SK-N-SH (cell line): ENCODE measurements at regions not wholly inside any gene's neighbourhood (a gene's known extent, or its start where the extent isn't known, plus 50 kb on each side); places are given as distances from the start of the nearest gene placed in this dataset.

Source experiments
- CTCF ChIA-PET: fragments of 300-600, 350-600 bp; formaldehyde crosslinking; extraction: SDS; loops from one replicate; lab custom pipeline; 2021; lab: Yijun Ruan, JAX
- POLR2A ChIA-PET: fragments of 350-600 bp; sonication (Branson Sonifier 250); formaldehyde crosslinking; extraction: SDS; loops from one replicate; lab custom pipeline; 2020; ENCODE audit warnings: antibody characterized with exemption, inconsistent platforms; lab: Yijun Ruan, JAX
- DNase-seq: peaks from one replicate; pipeline ENCODE4 v3.0.0; 2012
- H2AFZ ChIP-seq: fragments of 200-600 bp; sonication (generic); 2 replicates; pipeline ENCODE4 v1.8.1; 2016; ENCODE audit warnings: antibody characterized with exemption, mild to moderate bottlenecking, low read depth
- H3F3A ChIP-seq: fragments of 200-600 bp; sonication (generic); replicated peaks from 2 replicates; pipeline ENCODE3; 2016; ENCODE audit warnings: antibody characterized with exemption, mild to moderate bottlenecking; ENCODE audit not compliant: insufficient read depth
- H3K27ac ChIP-seq, 2 experiments: fragments of 200-500 bp in 1 of 2; fragments of 200-600 bp in 1 of 2; sonication (Bioruptor generic) in 1 of 2; sonication (generic), shearing (Covaris generic) in 1 of 2; 2 replicates each; pipeline versions ENCODE4 v1.5.1 to v1.6.1; 2014 to 2016; ENCODE audit warnings: low read depth in 2 of 2, inconsistent platforms in 1 of 2, low read length in 1 of 2, mild to moderate bottlenecking in 1 of 2, mixed read lengths in 1 of 2
- H3K27me3 ChIP-seq: fragments of 200-600 bp; sonication (generic), shearing (Covaris generic); 2 replicates; pipeline ENCODE4 v1.6.1; 2016; ENCODE audit warnings: mixed run types; ENCODE audit not compliant: insufficient read depth
- H3K36me3 ChIP-seq, 2 experiments: fragments of 200-500 bp in 1 of 2; fragments of 200-600 bp in 1 of 2; sonication (Bioruptor generic) in 1 of 2; sonication (generic) in 1 of 2; replicated peaks in 1 of 2; 2 replicates each; pipeline versions ENCODE3 to v1.5.1; 2014 to 2016; ENCODE audit warnings: low read length in 1 of 2, mild to moderate bottlenecking in 1 of 2; ENCODE audit not compliant: insufficient read depth in 2 of 2, control insufficient read depth in 1 of 2
- H3K4me1 ChIP-seq, 2 experiments: fragments of 200-500 bp in 1 of 2; fragments of 200-600 bp in 1 of 2; sonication (Bioruptor generic) in 1 of 2; sonication (generic), shearing (Covaris generic) in 1 of 2; 2 replicates each; pipeline versions ENCODE4 v1.5.1 to v1.6.1; 2014 to 2016; ENCODE audit warnings: low read depth in 1 of 2, low read length in 1 of 2, mixed run types in 1 of 2; ENCODE audit not compliant: insufficient read depth in 2 of 2, control insufficient read depth in 1 of 2
- H3K4me2 ChIP-seq: fragments of 200-600 bp; sonication (generic), shearing (Covaris generic); 2 replicates; pipeline ENCODE4 v1.6.1; 2017; ENCODE audit warnings: mixed run types
- H3K4me3 ChIP-seq, 2 experiments: fragments of 200-500 bp in 1 of 2; fragments of 200-600 bp in 1 of 2; sonication (Bioruptor generic) in 1 of 2; sonication (generic), shearing (Covaris generic) in 1 of 2; 2 replicates each; pipeline versions ENCODE4 v1.5.1 to v1.8.1; 2014 to 2016; ENCODE audit warnings: low read depth in 2 of 2, inconsistent platforms in 1 of 2, low read length in 1 of 2, mild to moderate bottlenecking in 1 of 2, mixed read lengths in 1 of 2, moderate library complexity in 1 of 2
- H3K79me2 ChIP-seq: fragments of 200-600 bp; sonication (generic); 2 replicates; pipeline ENCODE4 v1.8.1; 2017; ENCODE audit warnings: mild to moderate bottlenecking; ENCODE audit not compliant: insufficient read depth
- H3K9ac ChIP-seq: fragments of 200-600 bp; sonication (generic); 2 replicates; pipeline ENCODE4 v1.6.1; 2017; ENCODE audit warnings: mixed run types
- H3K9me2 ChIP-seq: fragments of 200-600 bp; sonication (generic); 2 replicates; pipeline ENCODE4 v1.6.1; 2017; ENCODE audit warnings: mixed run types
- H3K9me3 ChIP-seq: fragments of 200-600 bp; sonication (generic); 2 replicates; pipeline ENCODE4 v1.6.1; 2017; ENCODE audit warnings: mixed run types, mild to moderate bottlenecking, moderate library complexity
- H4K20me1 ChIP-seq: fragments of 200-600 bp; sonication (generic); 2 replicates; pipeline ENCODE4 v1.6.1; 2017; ENCODE audit warnings: mild to moderate bottlenecking, mixed run types; ENCODE audit not compliant: insufficient read depth
- CHD2 ChIP-seq: fragments of 150-350 bp; IDR thresholded peaks from 2 replicates; pipeline ENCODE4 v1.6.1; 2018; ENCODE audit warnings: low read length; ENCODE audit not compliant: partially characterized antibody
- ELF1 ChIP-seq: IDR thresholded peaks from 2 replicates; pipeline ENCODE4 v1.4.0; 2012
- EZH2phosphoT487 ChIP-seq: fragments of 200-600 bp; sonication (generic); IDR thresholded peaks from 2 replicates; pipeline ENCODE4 v1.6.1; 2017; ENCODE audit warnings: low read depth, mixed run types, mild to moderate bottlenecking, antibody characterized with exemption, moderate library complexity, borderline replicate concordance
- GATA2 ChIP-seq: sonication (generic); formaldehyde crosslinking; IDR thresholded peaks from 2 replicates; pipeline ENCODE4 v1.5.0; 2020; ENCODE audit warnings: mild to moderate bottlenecking, missing genetic modification reagents
- IRF3 ChIP-seq: fragments of 150-350 bp; IDR thresholded peaks from 2 replicates; pipeline ENCODE4 v1.6.1; 2016; ENCODE audit warnings: mild to moderate bottlenecking, low read depth, low read length
- JUND ChIP-seq: IDR thresholded peaks from 2 replicates; pipeline ENCODE4 v1.4.0; 2012
- MAX ChIP-seq: IDR thresholded peaks from 2 replicates; pipeline ENCODE4 v1.4.0; 2012; ENCODE audit warnings: low read depth
- MEF2A ChIP-seq: IDR thresholded peaks from 2 replicates; pipeline ENCODE4 v1.4.0; 2012; ENCODE audit warnings: low read depth, borderline replicate concordance
- MXI1 ChIP-seq: IDR thresholded peaks from 2 replicates; pipeline ENCODE4 v1.6.1; 2012; ENCODE audit warnings: mild to moderate bottlenecking, low read depth, low read length, improper control_type of control experiment
- NRF1 ChIP-seq: IDR thresholded peaks from 2 replicates; pipeline ENCODE4 v1.6.1; 2012; ENCODE audit warnings: low read depth, mild to moderate bottlenecking, low read length
- POLR2AphosphoS5 ChIP-seq: IDR thresholded peaks from 2 replicates; pipeline ENCODE4 v1.6.1; 2012; ENCODE audit warnings: low read depth, low read length
- RAD21 ChIP-seq: IDR thresholded peaks from 2 replicates; pipeline ENCODE4 v1.6.1; 2012; ENCODE audit warnings: mild to moderate bottlenecking, low read length
- RCOR1 ChIP-seq: fragments of 150-350 bp; IDR thresholded peaks from 2 replicates; pipeline ENCODE4 v1.6.1; 2017; ENCODE audit warnings: antibody characterized with exemption, low read length
- REST ChIP-seq: IDR thresholded peaks from 2 replicates; pipeline ENCODE4 v1.6.1; 2012; ENCODE audit warnings: mild to moderate bottlenecking, low read depth, low read length, moderate library complexity
- RXRA ChIP-seq: IDR thresholded peaks from 2 replicates; pipeline ENCODE4 v1.4.0; 2012; ENCODE audit warnings: low read depth, mild to moderate bottlenecking, borderline replicate concordance
- TAF1 ChIP-seq: IDR thresholded peaks from 2 replicates; pipeline ENCODE4 v1.6.1; 2012; ENCODE audit warnings: low read depth, mild to moderate bottlenecking, low read length, moderate library complexity, borderline replicate concordance
- TEAD4 ChIP-seq: IDR thresholded peaks from 2 replicates; pipeline ENCODE4 v1.4.0; 2012; ENCODE audit warnings: mild to moderate bottlenecking, borderline replicate concordance; ENCODE audit not compliant: insufficient read depth
- USF2 ChIP-seq: fragments of 150-350 bp; IDR thresholded peaks from 2 replicates; pipeline ENCODE4 v1.6.1; 2017; ENCODE audit warnings: antibody characterized with exemption, low read length, low read depth, borderline replicate concordance
- YY1 ChIP-seq: IDR thresholded peaks from 2 replicates; pipeline ENCODE4 v1.4.0; 2012; ENCODE audit warnings: low read depth, mild to moderate bottlenecking
- ZBTB33 ChIP-seq: IDR thresholded peaks from 2 replicates; pipeline ENCODE4 v1.4.0; 2012; ENCODE audit warnings: low read depth, borderline replicate concordance
- WGBS: methylation state at CpG from one replicate; pipeline ENCODE4 v1.1.6; 2017; ENCODE audit warnings: low lambda C conversion rate; 5-methylcytosine and 5-hydroxymethylcytosine counted together

GRCh38 chr14:86055512-86056075, 525.6 kb downstream of the FLRT2 start (continued):
- TF ChIP-seq IRF3, result no peak
- TF ChIP-seq RCOR1, result no peak
- TF ChIP-seq, all 33 proteins: peak for 1

GRCh38 chr14:86052868-86053267, 522.9 kb downstream of the FLRT2 start:
- H3K79me2 ChIP-seq, result no peaks in the 10 kb centered on the region
- H3K4me3 ChIP-seq, result no peak overlapping the region
- H2AFZ ChIP-seq, result no peak overlapping the region
- whole genome bisulfite sequencing, result 0% methylated on average over 1 of the region's 1 CpG
- TF ChIP-seq NRF1 (no peak), MXI1 (no peak), TEAD4 (no peak), RXRA (no peak), RCOR1 (no peak), ELF1 (no peak), RAD21 (no peak), EZH2phosphoT487 (no peak), TAF1 (no peak), ZBTB33 (no peak), CHD2 (no peak), JUND (no peak), YY1 (no peak), POLR2AphosphoS5 (no peak), REST (no peak), USF2 (no peak), GATA2 (no peak), MEF2A (no peak), MAX (no peak)
- H3K27me3 ChIP-seq, result no peaks in the 10 kb centered on the region
- DNase-seq, result no peak
- H3K27ac ChIP-seq, result no peak overlapping the region
- no peaks in the 10 kb centered on the region for H3K4me1 ChIP-seq
- ChIA-PET POLR2A (no interaction called here), CTCF (interaction anchor here (1.3 kb wide), 1 partner anchor 17 kb away, joined by 3 read pairs; no protein-coding TSS in a partner anchor)
- H3K36me3 ChIP-seq, result no peaks in the 10 kb centered on the region
- H3K9me2 ChIP-seq, result no peaks in the 10 kb centered on the region
- H3K9me3 ChIP-seq, result no peaks in the 10 kb centered on the region
- H3F3A ChIP-seq, result no peaks in the 10 kb centered on the region
- no peak overlapping the region for H3K9ac ChIP-seq
- no peak overlapping the region for H3K4me2 ChIP-seq
- H4K20me1 ChIP-seq, result no peaks in the 10 kb centered on the region
